Panc1 (cell line): ENCODE measurements at regions not wholly inside any gene's neighbourhood (a gene's known extent, or its start where the extent isn't known, plus 50 kb on each side); places are given as distances from the start of the nearest gene placed in this dataset.

ENCODE experiments used
- CTCF ChIP-seq: fragments of 450-650 bp; IDR thresholded peaks from 2 replicates; pipeline ENCODE4 v1.5.1; 2017; ENCODE audit warnings: mild to moderate bottlenecking
- POLR2AphosphoS5 ChIP-seq: IDR thresholded peaks from 2 replicates; pipeline ENCODE4 v1.6.1; 2012; ENCODE audit warnings: mild to moderate bottlenecking, low read depth, low read length, moderate library complexity
- SIN3A ChIP-seq: IDR thresholded peaks from 2 replicates; pipeline ENCODE4 v1.6.1; 2012; ENCODE audit warnings: low read depth, mild to moderate bottlenecking, low read length, moderate library complexity, borderline replicate concordance; ENCODE audit not compliant: insufficient read depth
- TCF7L2 ChIP-seq: IDR thresholded peaks from 2 replicates; pipeline ENCODE4 v1.6.1; 2011; ENCODE audit warnings: mild to moderate bottlenecking, low read depth, low read length, inconsistent platforms

GRCh38 chr6:54059683-54060082 is 51.6 kb upstream of the MLIP start:
- TF ChIP-seq CTCF (no peak), SIN3A (no peak), POLR2AphosphoS5 (no peak), TCF7L2 (no peak)
